ENCODE measurements at regions not wholly inside any gene's neighbourhood (a gene's known extent, or its start where the extent isn't known, plus 50 kb on each side); places are given as distances from the start of the nearest gene placed in this dataset.

GRCh38 chr11:27600656-27601055 is 94.1 kb upstream of the LIN7C start:
- ChIA-PET CTCF (interaction anchor here (1.0 kb wide), 1 partner anchor 99 kb away, joined by 4 read pairs; the partner anchor contains the start of gene BDNF), POLR2A (no interaction called here)
- Mint-ChIP-seq H3K9me3 (peaks cover 5% of the 10 kb centered on the region), H3K36me3 (0 out of 2 replicates have a peak, but pooled peaks cover 4% of the 10 kb centered on the region), H3K27ac (no peak overlapping the region), H3K27me3 (ENCODE audit: low read depth) (peaks cover 79% of the 10 kb centered on the region), H3K4me3 (no peak overlapping the region), H3K4me1 (peaks cover 7% of the 10 kb centered on the region)
- no peak for DNase-seq (ENCODE audit: low spot score)
- ATAC-seq, result no peak
- TF ChIP-seq JAZF1 (CRISPR knock-in tag; IDR thresholded peaks at IDR 0.05) (no peak), MAX (CRISPR knock-in tag; IDR thresholded peaks at IDR 0.05) (no peak), RELA (CRISPR knock-in tag; IDR thresholded peaks at IDR 0.05; ENCODE audit: borderline replicate concordance) (no peak), JUN (CRISPR knock-in tag; IDR thresholded peaks at IDR 0.05) (no peak), KAT7 (CRISPR knock-in tag; IDR thresholded peaks at IDR 0.05; ENCODE audit: borderline replicate concordance) (no peak), ZNF532 (CRISPR knock-in tag; IDR thresholded peaks at IDR 0.05; ENCODE audit: borderline replicate concordance) (no peak), ZNF121 (CRISPR knock-in tag; IDR thresholded peaks at IDR 0.05) (no peak), STAT6 (CRISPR knock-in tag; conservative IDR thresholded peaks at IDR 0.05; ENCODE audit: low read depth) (no peak), MYBL2 (CRISPR knock-in tag; IDR thresholded peaks at IDR 0.05) (no peak)
- TF ChIP-seq, protein P1, sequence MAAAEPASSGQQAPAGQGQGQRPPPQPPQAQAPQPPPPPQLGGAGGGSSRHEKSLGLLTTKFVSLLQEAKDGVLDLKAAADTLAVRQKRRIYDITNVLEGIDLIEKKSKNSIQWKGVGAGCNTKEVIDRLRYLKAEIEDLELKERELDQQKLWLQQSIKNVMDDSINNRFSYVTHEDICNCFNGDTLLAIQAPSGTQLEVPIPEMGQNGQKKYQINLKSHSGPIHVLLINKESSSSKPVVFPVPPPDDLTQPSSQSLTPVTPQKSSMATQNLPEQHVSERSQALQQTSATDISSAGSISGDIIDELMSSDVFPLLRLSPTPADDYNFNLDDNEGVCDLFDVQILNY (CRISPR knock-in tag; IDR thresholded peaks at IDR 0.05), result no peak
- TF ChIP-seq, protein P2, sequence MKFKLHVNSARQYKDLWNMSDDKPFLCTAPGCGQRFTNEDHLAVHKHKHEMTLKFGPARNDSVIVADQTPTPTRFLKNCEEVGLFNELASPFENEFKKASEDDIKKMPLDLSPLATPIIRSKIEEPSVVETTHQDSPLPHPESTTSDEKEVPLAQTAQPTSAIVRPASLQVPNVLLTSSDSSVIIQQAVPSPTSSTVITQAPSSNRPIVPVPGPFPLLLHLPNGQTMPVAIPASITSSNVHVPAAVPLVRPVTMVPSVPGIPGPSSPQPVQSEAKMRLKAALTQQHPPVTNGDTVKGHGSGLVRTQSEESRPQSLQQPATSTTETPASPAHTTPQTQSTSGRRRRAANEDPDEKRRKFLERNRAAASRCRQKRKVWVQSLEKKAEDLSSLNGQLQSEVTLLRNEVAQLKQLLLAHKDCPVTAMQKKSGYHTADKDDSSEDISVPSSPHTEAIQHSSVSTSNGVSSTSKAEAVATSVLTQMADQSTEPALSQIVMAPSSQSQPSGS (CRISPR knock-in tag; IDR thresholded peaks at IDR 0.05; ENCODE audit: borderline replicate concordance, low read depth), result no peak

DNA sequence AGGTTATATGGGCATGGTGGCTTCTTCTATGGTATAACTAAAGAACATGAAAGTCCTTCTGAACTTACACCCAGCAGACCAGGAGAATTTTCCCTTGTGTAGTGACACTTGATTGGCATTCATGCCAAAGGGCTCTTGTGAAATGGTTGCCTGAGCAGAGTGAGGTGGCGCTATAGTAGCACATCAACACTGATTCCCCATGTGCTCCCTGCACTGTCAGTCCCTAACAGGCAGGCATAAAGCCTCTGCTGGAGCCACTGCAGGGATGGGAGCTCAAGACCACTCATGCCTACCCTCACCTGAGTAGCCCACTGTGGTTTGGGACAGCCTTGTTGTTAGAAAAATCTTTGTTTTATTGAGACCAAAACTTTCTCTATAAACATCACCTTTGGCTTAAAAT is 92.6 kb upstream of the LIN7C start:
- peak; percentile 98 for ATAC-seq
- Mint-ChIP-seq H3K9me3 (peaks cover 12% of the 10 kb centered on the region), H3K27ac (no peak overlapping the region), H3K4me1 (peaks cover 7% of the 10 kb centered on the region), H3K4me3 (no peak overlapping the region), H3K36me3 (0 out of 2 replicates have a peak, but pooled peaks cover 4% of the 10 kb centered on the region), H3K27me3 (ENCODE audit: low read depth) (peaks cover 75% of the 10 kb centered on the region)
- DNase-seq (ENCODE audit: low spot score), result peak; percentile 46
- ChIA-PET POLR2A (interaction anchor here (0.6 kb wide), 1 partner anchor 71 kb away, joined by 3 read pairs; no protein-coding TSS in a partner anchor), CTCF (interaction anchor here (0.6 to 1.5 kb wide), 3 partner anchors 36 to 98 kb away, joined by 3 to 4 read pairs (median 3); no protein-coding TSS in a partner anchor)
- TF ChIP-seq MLX (CRISPR knock-in tag; IDR thresholded peaks at IDR 0.05) (no peak), STAT6 (CRISPR knock-in tag; conservative IDR thresholded peaks at IDR 0.05; ENCODE audit: low read depth) (no peak), JAZF1 (CRISPR knock-in tag; IDR thresholded peaks at IDR 0.05) (no peak), MAX (CRISPR knock-in tag; IDR thresholded peaks at IDR 0.05) (peak; percentile 33; the same call in 1 of the 2 replicates), FOXP1 (CRISPR knock-in tag; IDR thresholded peaks at IDR 0.05; ENCODE audit: borderline replicate concordance) (no peak)
- TF ChIP-seq, protein P3, sequence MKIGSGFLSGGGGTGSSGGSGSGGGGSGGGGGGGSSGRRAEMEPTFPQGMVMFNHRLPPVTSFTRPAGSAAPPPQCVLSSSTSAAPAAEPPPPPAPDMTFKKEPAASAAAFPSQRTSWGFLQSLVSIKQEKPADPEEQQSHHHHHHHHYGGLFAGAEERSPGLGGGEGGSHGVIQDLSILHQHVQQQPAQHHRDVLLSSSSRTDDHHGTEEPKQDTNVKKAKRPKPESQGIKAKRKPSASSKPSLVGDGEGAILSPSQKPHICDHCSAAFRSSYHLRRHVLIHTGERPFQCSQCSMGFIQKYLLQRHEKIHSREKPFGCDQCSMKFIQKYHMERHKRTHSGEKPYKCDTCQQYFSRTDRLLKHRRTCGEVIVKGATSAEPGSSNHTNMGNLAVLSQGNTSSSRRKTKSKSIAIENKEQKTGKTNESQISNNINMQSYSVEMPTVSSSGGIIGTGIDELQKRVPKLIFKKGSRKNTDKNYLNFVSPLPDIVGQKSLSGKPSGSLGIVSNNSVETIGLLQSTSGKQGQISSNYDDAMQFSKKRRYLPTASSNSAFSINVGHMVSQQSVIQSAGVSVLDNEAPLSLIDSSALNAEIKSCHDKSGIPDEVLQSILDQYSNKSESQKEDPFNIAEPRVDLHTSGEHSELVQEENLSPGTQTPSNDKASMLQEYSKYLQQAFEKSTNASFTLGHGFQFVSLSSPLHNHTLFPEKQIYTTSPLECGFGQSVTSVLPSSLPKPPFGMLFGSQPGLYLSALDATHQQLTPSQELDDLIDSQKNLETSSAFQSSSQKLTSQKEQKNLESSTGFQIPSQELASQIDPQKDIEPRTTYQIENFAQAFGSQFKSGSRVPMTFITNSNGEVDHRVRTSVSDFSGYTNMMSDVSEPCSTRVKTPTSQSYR (CRISPR knock-in tag; IDR thresholded peaks at IDR 0.05), result no peak
